ENCODE measurements at regions not wholly inside any gene's neighbourhood (a gene's known extent, or its start where the extent isn't known, plus 50 kb on each side); places are given as distances from the start of the nearest gene placed in this dataset.

DNA sequence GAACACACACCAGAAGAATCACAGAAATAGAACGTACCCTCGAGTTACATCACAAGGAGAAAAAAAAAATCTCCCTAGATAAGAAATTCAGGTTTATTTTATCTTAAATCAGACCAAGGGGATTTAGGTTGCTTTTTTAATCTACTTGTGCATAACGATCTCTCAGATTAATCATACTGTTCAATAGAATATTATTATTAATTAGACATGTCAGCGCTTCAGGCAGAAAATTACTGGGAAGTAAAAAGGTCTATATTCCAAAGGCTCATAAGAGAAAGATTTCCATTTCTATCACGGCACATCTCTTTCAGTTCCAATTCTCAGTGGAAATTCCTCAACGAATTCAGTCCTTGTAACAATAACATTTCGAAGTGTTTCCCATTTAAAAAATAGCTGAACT is 77.7 kb upstream of the PSMD7 start:
- Histone ChIP-seq H3K9me3 (ENCODE audit: low read length) (no peaks in the 10 kb centered on the region), H3K4me1 (ENCODE audit: insufficient read depth, low read length, poor library complexity, severe bottlenecking) (no peaks in the 10 kb centered on the region), H3K79me2 (ENCODE audit: insufficient read depth, low read depth, low read length) (no peaks in the 10 kb centered on the region), H3K4me3 (ENCODE audit: low read depth, low read length, poor library complexity, severe bottlenecking) (no peak overlapping the region), H3K27ac (ENCODE audit: low read depth, low read length, poor library complexity, severe bottlenecking) (no peak overlapping the region), H3K36me3 (ENCODE audit: insufficient read depth, low read length) (no peaks in the 10 kb centered on the region), H3K9me2 (ENCODE audit: insufficient read depth, low read length) (no peaks in the 10 kb centered on the region), H3K4me2 (ENCODE audit: low read length) (no peak overlapping the region), H4K20me1 (ENCODE audit: insufficient read depth, low read length) (no peaks in the 10 kb centered on the region), H2AFZ (ENCODE audit: low read length) (no peak overlapping the region)
- TF ChIP-seq, protein P1, sequence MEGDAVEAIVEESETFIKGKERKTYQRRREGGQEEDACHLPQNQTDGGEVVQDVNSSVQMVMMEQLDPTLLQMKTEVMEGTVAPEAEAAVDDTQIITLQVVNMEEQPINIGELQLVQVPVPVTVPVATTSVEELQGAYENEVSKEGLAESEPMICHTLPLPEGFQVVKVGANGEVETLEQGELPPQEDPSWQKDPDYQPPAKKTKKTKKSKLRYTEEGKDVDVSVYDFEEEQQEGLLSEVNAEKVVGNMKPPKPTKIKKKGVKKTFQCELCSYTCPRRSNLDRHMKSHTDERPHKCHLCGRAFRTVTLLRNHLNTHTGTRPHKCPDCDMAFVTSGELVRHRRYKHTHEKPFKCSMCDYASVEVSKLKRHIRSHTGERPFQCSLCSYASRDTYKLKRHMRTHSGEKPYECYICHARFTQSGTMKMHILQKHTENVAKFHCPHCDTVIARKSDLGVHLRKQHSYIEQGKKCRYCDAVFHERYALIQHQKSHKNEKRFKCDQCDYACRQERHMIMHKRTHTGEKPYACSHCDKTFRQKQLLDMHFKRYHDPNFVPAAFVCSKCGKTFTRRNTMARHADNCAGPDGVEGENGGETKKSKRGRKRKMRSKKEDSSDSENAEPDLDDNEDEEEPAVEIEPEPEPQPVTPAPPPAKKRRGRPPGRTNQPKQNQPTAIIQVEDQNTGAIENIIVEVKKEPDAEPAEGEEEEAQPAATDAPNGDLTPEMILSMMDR (conservative IDR thresholded peaks at IDR 0.05; ENCODE audit: low read length): no peak
- TF ChIP-seq EZH2phosphoT487 (IDR thresholded peaks at IDR 0.05; ENCODE audit: borderline replicate concordance, low read depth, low read length): no peak
- BruUV-seq (replicated peaks): no TSS peak
- DNase-seq (ENCODE audit: low spot score): no peak
- POLR2A ChIA-PET: no interaction called here
- intact Hi-C loops (cut with micrococcal nuclease; ENCODE audit: unreplicated experiment): no loop called here
- CTCF ChIA-PET (ENCODE audit: unreplicated experiment): no interaction called here

GRCh38 chr16:74216319-74216718 is 80.3 kb upstream of the PSMD7 start:
- intact Hi-C loops (cut with micrococcal nuclease; ENCODE audit: unreplicated experiment): no loop called here
- Histone ChIP-seq H4K20me1 (ENCODE audit: insufficient read depth, low read length) (no peaks in the 10 kb centered on the region), H3K9me3 (ENCODE audit: low read length) (no peaks in the 10 kb centered on the region), H3K27ac (ENCODE audit: low read depth, low read length, poor library complexity, severe bottlenecking) (no peak overlapping the region), H3K79me2 (ENCODE audit: insufficient read depth, low read depth, low read length) (no peaks in the 10 kb centered on the region), H3K4me3 (ENCODE audit: low read depth, low read length, poor library complexity, severe bottlenecking) (no peak overlapping the region), H2AFZ (ENCODE audit: low read length) (no peak overlapping the region), H3K36me3 (ENCODE audit: insufficient read depth, low read length) (no peaks in the 10 kb centered on the region), H3K9me2 (ENCODE audit: insufficient read depth, low read length) (no peaks in the 10 kb centered on the region), H3K4me2 (ENCODE audit: low read length) (no peak overlapping the region), H3K4me1 (ENCODE audit: insufficient read depth, low read length, poor library complexity, severe bottlenecking) (no peaks in the 10 kb centered on the region)
- no peak for TF ChIP-seq EZH2phosphoT487 (IDR thresholded peaks at IDR 0.05; ENCODE audit: borderline replicate concordance, low read depth, low read length)
- TF ChIP-seq, protein P1 (conservative IDR thresholded peaks at IDR 0.05; ENCODE audit: low read length): no peak
- ChIA-PET CTCF (ENCODE audit: unreplicated experiment) (no interaction called here), POLR2A (interaction anchor here (1.3 to 2.1 kb wide), 2 partner anchors 12 to 25 kb away, joined by 3 to 10 read pairs; no protein-coding TSS in a partner anchor)
- DNase-seq (ENCODE audit: low spot score): no peak
- BruUV-seq (replicated peaks): no TSS peak

GRCh38 chr16:74215249-74215648 is 81.4 kb upstream of the PSMD7 start:
- Histone ChIP-seq H3K27ac (ENCODE audit: low read depth, low read length, poor library complexity, severe bottlenecking) (no peak overlapping the region), H3K4me3 (ENCODE audit: low read depth, low read length, poor library complexity, severe bottlenecking) (no peak overlapping the region), H3K36me3 (ENCODE audit: insufficient read depth, low read length) (no peaks in the 10 kb centered on the region), H3K9me2 (ENCODE audit: insufficient read depth, low read length) (no peaks in the 10 kb centered on the region), H3K79me2 (ENCODE audit: insufficient read depth, low read depth, low read length) (no peaks in the 10 kb centered on the region), H3K4me1 (ENCODE audit: insufficient read depth, low read length, poor library complexity, severe bottlenecking) (no peaks in the 10 kb centered on the region), H3K4me2 (ENCODE audit: low read length) (no peak overlapping the region), H2AFZ (ENCODE audit: low read length) (no peak overlapping the region), H3K9me3 (ENCODE audit: low read length) (no peaks in the 10 kb centered on the region), H4K20me1 (ENCODE audit: insufficient read depth, low read length) (no peaks in the 10 kb centered on the region)
- ChIA-PET CTCF (ENCODE audit: unreplicated experiment) (no interaction called here), POLR2A (interaction anchor here (0.6 to 2.1 kb wide), 3 partner anchors 11 to 256 kb away, joined by 3 to 10 read pairs (median 3); no protein-coding TSS in a partner anchor)
- TF ChIP-seq, protein P1 (conservative IDR thresholded peaks at IDR 0.05; ENCODE audit: low read length): no peak
- TF ChIP-seq EZH2phosphoT487 (IDR thresholded peaks at IDR 0.05; ENCODE audit: borderline replicate concordance, low read depth, low read length): no peak
- no TSS peak for BruUV-seq (replicated peaks)
- intact Hi-C loops (cut with micrococcal nuclease; ENCODE audit: unreplicated experiment): no loop called here
- no peak for DNase-seq (ENCODE audit: low spot score)

Measured in OCI-LY7 (cell line).